Keratinocyte (primary cell): ENCODE measurements at regions not wholly inside any gene's neighbourhood (a gene's known extent, or its start where the extent isn't known, plus 50 kb on each side); places are given as distances from the start of the nearest gene placed in this dataset.

Source experiments
- DNase-seq: peaks from one replicate; pipeline ENCODE4 v3.0.0-alpha.2; 2011; ENCODE audit warnings: low read depth, missing footprints, low spot score
- FAIRE-seq: peaks from 2 replicates; lab custom pipeline; 2011; peaks lifted over from hg19 to GRCh38; lab: Jason Lieb, UNC
- H2AFZ ChIP-seq: 2 replicates; pipeline ENCODE4 v1.6.0; 2012; ENCODE audit warnings: low read length, control low read depth, inconsistent platforms; ENCODE audit not compliant: control insufficient read depth
- H3K27ac ChIP-seq: 2 replicates; pipeline ENCODE4 v1.5.1; 2011; ENCODE audit warnings: low read length; ENCODE audit not compliant: control insufficient read depth, insufficient read depth
- H3K27me3 ChIP-seq: 3 replicates; pipeline ENCODE4 v1.6.0; 2011; ENCODE audit warnings: low read length; ENCODE audit not compliant: control insufficient read depth, insufficient read depth; ENCODE audit errors: extremely low read depth
- H3K36me3 ChIP-seq, 2 experiments: 2 replicates in 1 of 2; 3 replicates in 1 of 2; pipeline ENCODE4 v1.5.1; 2011; ENCODE audit warnings: low read length in 2 of 2, mild to moderate bottlenecking in 1 of 2; ENCODE audit not compliant: control insufficient read depth in 2 of 2, insufficient read depth in 2 of 2; ENCODE audit errors: extremely low read depth in 1 of 2
- H3K4me1 ChIP-seq: 3 replicates; pipeline ENCODE4 v1.5.1; 2011; ENCODE audit warnings: low read length; ENCODE audit not compliant: control insufficient read depth, insufficient read depth; ENCODE audit errors: extremely low read depth
- H3K4me2 ChIP-seq: 3 replicates; pipeline ENCODE4 v1.6.0; 2011; ENCODE audit warnings: low read depth, low read length; ENCODE audit not compliant: control insufficient read depth, insufficient read depth; ENCODE audit errors: extremely low read depth
- H3K4me3 ChIP-seq, 3 experiments: fragments of 200-600 bp in 1 of 3; sonication (generic) in 1 of 3; 2 replicates in 2 of 3; 3 replicates in 1 of 3; pipeline ENCODE4 v1.5.1; 2011 to 2016; ENCODE audit warnings: low read length in 3 of 3, mild to moderate bottlenecking in 3 of 3, control low read depth in 2 of 3, inconsistent platforms in 1 of 3, low read depth in 1 of 3, mixed read lengths in 1 of 3, mixed run types in 1 of 3, moderate library complexity in 1 of 3; ENCODE audit not compliant: control insufficient read depth in 2 of 3, insufficient read depth in 2 of 3; ENCODE audit errors: extremely low read depth in 1 of 3
- H3K79me2 ChIP-seq: 2 replicates; pipeline ENCODE4 v1.6.0; 2012; ENCODE audit warnings: low read length; ENCODE audit not compliant: control insufficient read depth, insufficient read depth
- H3K9ac ChIP-seq: 3 replicates; pipeline ENCODE4 v1.6.0; 2011; ENCODE audit warnings: low read length; ENCODE audit not compliant: control insufficient read depth, insufficient read depth; ENCODE audit errors: extremely low read depth
- H3K9me1 ChIP-seq: 3 replicates; pipeline ENCODE4 v1.6.0; 2011; ENCODE audit warnings: low read length; ENCODE audit not compliant: control insufficient read depth, insufficient read depth; ENCODE audit errors: extremely low read depth
- H3K9me3 ChIP-seq: 2 replicates; pipeline ENCODE4 v1.5.1; 2012; ENCODE audit warnings: low read depth, low read length; ENCODE audit not compliant: control insufficient read depth
- H4K20me1 ChIP-seq: 3 replicates; pipeline ENCODE4 v1.6.0; 2011; ENCODE audit warnings: low read length; ENCODE audit not compliant: control insufficient read depth, insufficient read depth; ENCODE audit errors: extremely low read depth
- CTCF ChIP-seq, 3 experiments: IDR thresholded peaks in 1 of 3; conservative IDR thresholded peaks in 1 of 3; optimal IDR thresholded peaks in 1 of 3; 2 replicates in 2 of 3; 3 replicates in 1 of 3; pipeline versions ENCODE3 to v1.5.1; 2011; ENCODE audit warnings: low read length in 3 of 3, mild to moderate bottlenecking in 3 of 3, moderate library complexity in 2 of 3, control low read depth in 1 of 3, inconsistent platforms in 1 of 3; ENCODE audit not compliant: insufficient read depth in 2 of 3; ENCODE audit errors: extremely low read depth in 1 of 3
- EZH2 ChIP-seq: IDR thresholded peaks from one replicate; pipeline ENCODE4 v1.6.1; 2012; ENCODE audit warnings: inconsistent platforms, mild to moderate bottlenecking, low read length, moderate library complexity
- dilution Hi-C: fragments of 300-500 bp; cut with MboI; formaldehyde crosslinking; loops from one replicate; pipeline ENCODE4 v1.7.0; 2020; ENCODE audit warnings: low sequenced_read_pairs; ENCODE audit not compliant: extremely low pct_ligation_motif_present

GRCh38 chr11:91904792-91905785, 319.5 kb upstream of the FAT3 start:
- FAIRE-seq = no peak
- no peaks in the 10 kb centered on the region for H4K20me1 ChIP-seq
- DNase-seq = no peak
- H3K4me1 ChIP-seq = no peaks in the 10 kb centered on the region
- H3K4me2 ChIP-seq = no peak overlapping the region
- H2AFZ ChIP-seq = no peak overlapping the region
- H3K27me3 ChIP-seq = no peaks in the 10 kb centered on the region
- TF ChIP-seq EZH2 = no peak
- no peaks in the 10 kb centered on the region for H3K9me1 ChIP-seq
- no peak overlapping the region for H3K27ac ChIP-seq
- H3K9ac ChIP-seq = no peak overlapping the region
- dilution Hi-C loops = no loop called here
- H3K9me3 ChIP-seq = no peaks in the 10 kb centered on the region
- no peaks in the 10 kb centered on the region for H3K79me2 ChIP-seq
- H3K4me3 ChIP-seq = no peak overlapping the region
- H3K36me3 ChIP-seq = no peaks in the 10 kb centered on the region

GRCh38 chr11:91902312-91902711, 322.3 kb upstream of the FAT3 start:
- no peaks in the 10 kb centered on the region for H3K36me3 ChIP-seq
- TF ChIP-seq CTCF (optimal IDR thresholded peaks at IDR 0.05 in 1 of 3, IDR thresholded peaks at IDR 0.05 in 1 of 3, conservative IDR thresholded peaks at IDR 0.05 in 1 of 3; ENCODE audit: extremely low read depth in 1 of 3, insufficient read depth in 2 of 3, low read length in 3 of 3) (no peak), EZH2 (no peak)
- no peak overlapping the region for H3K9ac ChIP-seq
- H3K79me2 ChIP-seq = no peaks in the 10 kb centered on the region
- no peaks in the 10 kb centered on the region for H3K4me1 ChIP-seq
- FAIRE-seq (no peak), DNase-seq (no peak)
- no peaks in the 10 kb centered on the region for H3K27me3 ChIP-seq
- no peak overlapping the region for H2AFZ ChIP-seq
- H3K9me1 ChIP-seq = no peaks in the 10 kb centered on the region
- dilution Hi-C loops = no loop called here
- no peaks in the 10 kb centered on the region for H4K20me1 ChIP-seq
- no peaks in the 10 kb centered on the region for H3K9me3 ChIP-seq
- no peak overlapping the region for H3K4me2 ChIP-seq
- no peak overlapping the region for H3K4me3 ChIP-seq
- H3K27ac ChIP-seq = no peak overlapping the region
